GM19467 (cell line): ENCODE measurements at regions not wholly inside any gene's neighbourhood (a gene's known extent, or its start where the extent isn't known, plus 50 kb on each side); places are given as distances from the start of the nearest gene placed in this dataset.

Source experiments
- ATAC-seq: cut with Tn5 transposase; IDR thresholded peaks from one replicate; pipeline ENCODE4 v1.9.1; 2021; ENCODE audit warnings: mild to moderate bottlenecking, moderate library complexity; ENCODE audit not compliant: unreplicated experiment

GRCh38 chr18:72100465-72101004, 443.6 kb downstream of the CBLN2 start:
- ATAC-seq = no peak

DNA sequence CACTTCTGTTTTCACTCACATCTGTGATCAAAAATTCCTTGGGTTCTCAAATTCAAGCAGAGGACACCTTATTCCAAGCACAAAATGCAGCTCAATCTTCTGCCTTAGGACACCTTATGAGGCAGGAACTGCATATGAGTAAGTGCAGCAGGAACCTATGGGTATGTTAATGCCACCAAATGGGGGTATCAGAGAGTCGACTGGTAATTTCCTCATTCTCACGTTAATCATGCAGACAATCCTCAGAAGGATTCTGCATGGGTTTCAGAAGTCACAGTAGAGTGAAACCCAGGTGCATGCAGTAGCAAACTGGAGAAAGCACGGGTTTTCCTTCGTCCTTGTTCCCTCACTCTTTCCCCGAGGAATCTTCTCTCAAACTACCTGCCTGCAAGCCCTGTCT, 452.8 kb downstream of the CBLN2 start:
- ATAC-seq = no peak

DNA sequence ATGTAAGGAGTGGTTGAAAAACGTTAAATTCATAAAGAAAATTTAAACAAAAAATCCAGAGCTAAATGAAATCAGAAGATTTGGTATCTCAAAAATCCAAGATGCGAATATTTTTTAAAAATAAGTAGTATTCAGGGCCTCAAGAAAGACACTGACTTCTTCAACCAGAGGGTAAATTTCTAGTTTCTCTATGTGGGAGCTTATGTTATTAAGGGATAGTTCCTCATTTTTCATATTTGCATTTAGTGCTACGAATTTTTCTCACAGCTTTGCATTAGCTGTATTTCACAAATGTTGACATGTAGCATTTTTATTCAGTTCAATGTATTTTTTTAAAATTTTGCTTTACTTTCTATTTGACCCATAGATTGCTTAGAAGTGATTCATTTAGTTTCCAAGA, 454.7 kb downstream of the CBLN2 start:
- ATAC-seq = no peak

DNA sequence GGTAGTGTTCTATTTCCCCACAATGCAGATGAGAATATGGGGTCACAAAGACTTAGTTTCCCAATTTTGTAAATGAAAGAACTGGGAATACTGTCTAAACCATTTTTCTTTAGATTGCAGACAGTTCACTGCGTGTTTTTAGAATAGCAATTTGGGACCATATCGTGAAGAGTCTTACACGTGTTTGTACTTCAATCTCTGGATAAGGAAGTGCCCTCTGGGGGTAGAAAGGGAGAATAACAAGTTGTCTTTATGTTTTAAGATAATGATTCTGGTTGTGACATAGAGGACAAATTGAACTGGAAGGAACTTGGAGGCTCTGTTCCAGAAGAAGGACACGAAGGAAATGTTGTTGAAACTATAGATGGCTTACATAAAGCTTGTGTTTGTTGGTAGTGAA, 457.7 kb downstream of the CBLN2 start:
- ATAC-seq = no peak

GRCh38 chr18:72075040-72075439, 469.1 kb downstream of the CBLN2 start:
- ATAC-seq = no peak

DNA sequence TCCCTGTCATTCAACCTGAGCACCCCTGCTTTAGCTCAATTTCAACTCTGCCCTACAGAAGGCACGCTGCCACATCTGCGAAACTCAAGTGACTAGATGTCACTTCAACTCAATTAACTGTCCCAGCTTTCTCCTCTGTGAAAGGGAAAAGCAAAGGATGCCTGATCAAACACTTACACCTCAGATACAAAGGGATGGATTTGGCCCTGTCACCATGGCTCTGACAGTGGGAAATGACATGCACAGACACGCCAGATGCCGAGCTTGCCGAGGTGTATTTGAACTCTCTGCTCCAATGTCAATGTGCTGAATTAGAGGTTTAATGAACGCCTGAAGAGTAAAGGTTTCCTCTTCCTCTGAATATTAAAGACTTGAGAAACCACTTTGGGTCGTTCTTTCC, 481.1 kb downstream of the CBLN2 start:
- ATAC-seq = no peak

DNA sequence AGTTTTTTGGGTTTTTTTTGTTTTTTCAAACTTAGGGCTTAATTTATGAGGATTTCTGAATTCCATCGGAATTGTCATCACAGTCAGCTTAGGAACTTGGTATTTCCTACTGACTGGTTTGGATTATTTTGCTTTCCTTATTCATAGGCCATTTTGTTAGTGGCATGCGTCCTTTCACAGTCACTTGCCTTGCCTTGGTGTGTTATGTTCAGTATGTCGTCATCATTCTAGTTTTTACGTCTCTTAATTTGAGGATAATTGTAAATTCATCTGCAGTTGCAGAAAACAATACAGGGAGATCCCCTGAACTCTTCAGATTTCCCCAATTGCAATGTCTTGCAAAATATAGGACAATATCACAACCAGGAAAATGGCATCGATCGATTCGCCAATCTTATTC, 485.3 kb downstream of the CBLN2 start:
- no peak for ATAC-seq

DNA sequence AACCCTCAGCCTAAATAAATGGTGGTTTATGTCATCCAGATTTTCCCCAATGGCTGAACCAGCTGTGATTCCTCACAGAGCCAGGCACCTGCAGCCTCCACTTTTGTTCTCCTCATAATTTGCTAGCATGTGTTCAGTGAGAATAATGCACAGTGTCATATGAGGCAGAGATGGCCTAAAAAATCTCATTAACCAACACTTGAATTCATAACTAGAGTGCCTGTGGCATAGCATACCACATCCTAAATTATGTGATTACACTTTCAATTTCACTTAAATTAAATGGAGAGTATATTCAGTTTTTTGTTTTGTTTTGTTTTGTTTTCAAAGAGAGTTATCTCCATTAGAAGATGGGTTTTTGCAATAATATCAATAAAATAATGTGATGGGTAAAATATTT, 488.0 kb downstream of the CBLN2 start:
- no peak for ATAC-seq

DNA sequence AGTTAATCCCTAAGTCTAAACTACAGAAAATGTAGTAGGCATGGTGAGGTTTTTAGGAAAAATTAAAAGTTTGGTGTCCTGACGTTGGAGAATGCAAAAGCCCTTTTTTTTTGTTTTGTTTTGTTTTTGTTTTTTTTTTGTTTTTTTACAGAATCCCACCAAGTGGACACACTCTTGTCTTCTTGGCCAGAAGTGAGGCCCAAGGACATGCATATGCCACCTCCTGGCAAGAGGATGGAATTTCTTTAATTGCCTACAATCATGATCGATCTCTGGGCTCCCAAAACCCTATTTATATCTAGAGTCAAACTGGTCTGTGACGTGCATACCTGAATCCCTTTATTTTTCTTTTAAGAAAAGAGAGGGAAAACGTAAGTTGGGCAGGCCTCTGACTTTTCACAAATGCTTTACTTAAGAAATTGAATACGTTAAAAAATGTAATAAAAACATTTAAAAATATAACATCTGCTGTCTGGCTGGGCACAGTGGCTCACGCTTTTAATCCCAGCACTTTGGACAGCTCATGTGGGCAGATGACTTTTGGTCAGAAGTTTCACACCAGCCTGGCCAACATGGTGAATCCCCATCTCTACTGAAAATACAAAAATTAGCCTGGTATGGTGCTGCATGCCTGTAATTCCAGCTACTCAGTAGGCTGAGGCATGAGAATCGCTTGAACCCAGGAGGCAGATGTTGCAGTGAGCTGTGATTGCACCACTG, 502.7 kb downstream of the CBLN2 start:
- ATAC-seq = no peak

GRCh38 chr18:72013427-72013850, 530.7 kb downstream of the CBLN2 start:
- no peak for ATAC-seq

DNA sequence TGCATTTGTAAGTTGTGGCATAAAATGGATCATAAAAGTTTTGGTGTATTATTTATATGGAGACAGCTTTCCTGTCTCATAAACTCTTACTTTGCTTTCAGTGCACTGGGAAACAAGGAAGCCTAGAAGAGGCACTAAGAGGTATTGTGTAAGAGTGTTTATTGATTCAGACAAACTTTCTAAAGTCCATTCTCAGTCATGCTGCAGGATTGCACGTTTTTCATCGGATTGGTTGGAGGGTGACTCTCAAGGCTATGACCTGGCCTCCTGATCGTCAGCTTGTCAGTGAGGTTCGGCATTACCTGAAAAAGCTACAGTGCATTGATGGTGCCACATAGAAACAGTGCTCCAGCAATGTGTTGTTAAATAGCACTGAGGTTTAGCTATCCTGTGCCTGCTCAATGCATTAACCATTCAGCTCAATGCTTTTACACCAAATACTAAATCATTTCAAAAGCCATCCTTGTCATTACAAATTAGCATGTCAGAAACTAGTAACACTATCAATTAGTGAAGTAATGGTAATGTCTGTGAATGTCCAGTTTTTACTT, 545.5 kb downstream of the CBLN2 start:
- ATAC-seq = no peak

DNA sequence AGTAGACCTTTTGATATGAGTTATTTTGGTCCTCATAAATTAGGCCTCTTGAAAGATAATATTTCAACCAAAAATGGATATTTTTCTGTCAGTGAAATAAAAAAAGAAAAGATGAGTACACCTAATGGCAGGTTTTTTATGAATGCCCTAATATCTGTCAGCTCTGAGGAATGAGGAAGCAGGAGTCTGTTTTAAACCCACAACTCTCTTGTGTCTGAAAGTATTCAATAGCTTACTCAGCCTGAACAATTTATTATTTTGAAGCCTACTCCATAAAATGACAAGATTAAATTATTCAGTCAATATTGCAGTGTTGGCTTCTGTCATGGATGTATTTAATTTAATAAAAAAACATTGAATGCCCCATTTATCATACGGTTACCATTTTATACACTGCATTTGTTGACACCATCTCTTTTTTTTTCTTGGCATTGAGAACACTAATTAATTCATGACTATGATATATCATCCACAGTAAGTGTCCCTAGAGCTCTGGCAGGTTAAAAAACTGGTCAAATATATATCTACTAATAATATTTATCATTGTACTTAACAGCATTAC, 548.2 kb downstream of the CBLN2 start:
- no peak for ATAC-seq

- no peak for ATAC-seq
Measured at GRCh38 chr18:71994273-71994672, 549.9 kb downstream of the CBLN2 start.

DNA sequence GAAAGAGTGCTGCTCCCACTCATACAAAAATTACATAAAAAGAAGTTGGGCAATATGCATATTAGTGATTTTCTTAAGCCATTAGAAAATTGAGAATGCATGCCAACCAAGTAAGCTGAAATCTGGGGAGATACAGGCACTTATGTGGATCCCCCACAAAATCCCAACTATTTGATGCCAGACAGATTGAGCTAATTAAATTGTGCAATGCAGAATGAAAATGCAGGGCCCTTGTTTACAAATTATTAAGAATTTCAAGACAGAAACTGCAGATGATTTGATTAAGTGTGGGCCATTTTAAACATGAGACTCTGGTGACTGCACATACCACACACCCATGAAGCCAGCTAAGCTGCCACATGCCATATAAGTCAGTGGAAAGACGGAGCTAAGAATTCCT, 554.5 kb downstream of the CBLN2 start:
- no peak for ATAC-seq

DNA sequence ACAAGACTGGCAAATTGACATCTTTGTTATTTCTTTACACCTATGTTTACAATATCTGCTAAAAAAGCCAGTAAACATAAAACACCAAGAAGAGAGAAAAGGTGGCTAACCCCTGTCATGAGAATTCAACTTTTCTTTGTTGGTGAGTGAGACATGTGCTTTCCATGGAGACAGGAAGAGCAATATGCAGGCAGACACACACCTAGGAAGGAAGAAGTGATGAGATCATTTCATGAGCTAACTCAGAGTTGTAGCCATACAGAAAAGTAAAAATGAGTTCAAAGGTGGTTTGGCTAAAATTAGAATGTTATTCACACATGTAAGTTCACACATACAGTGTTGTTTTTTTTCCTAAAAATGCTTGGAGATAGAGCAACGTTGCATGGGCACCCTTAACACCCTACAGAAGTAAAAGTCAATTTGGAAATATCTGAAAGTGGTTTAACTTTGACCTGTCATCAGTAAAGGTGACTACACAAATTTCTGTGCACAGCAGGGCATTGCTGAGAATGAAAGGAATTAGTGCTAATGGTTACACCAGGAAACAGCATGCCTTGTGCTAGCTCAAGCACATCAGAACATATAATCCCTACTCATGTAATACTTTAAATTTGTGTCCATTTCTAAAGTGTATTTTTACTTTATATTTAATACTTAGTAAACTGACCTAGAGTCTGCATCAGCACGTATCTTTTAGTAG, 557.6 kb downstream of the CBLN2 start:
- no peak for ATAC-seq

DNA sequence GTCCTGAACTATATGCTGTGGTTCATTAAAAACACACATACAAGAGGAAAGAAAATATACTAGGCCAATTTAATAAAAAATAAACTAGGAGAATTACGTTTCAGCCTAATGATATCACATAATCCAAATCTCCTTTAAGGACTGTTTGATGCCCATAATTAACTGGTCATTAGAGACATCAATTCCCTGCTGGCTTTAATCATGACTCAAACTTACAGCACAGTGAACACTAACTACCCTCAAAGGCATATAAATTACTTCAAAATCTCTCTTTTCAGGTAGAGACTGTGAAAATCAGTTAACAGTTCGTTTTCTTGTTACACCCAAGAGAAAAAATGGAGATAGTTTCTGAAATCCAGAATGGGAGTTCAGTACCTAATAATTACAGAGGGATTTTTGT, 567.4 kb downstream of the CBLN2 start:
- ATAC-seq = no peak

DNA sequence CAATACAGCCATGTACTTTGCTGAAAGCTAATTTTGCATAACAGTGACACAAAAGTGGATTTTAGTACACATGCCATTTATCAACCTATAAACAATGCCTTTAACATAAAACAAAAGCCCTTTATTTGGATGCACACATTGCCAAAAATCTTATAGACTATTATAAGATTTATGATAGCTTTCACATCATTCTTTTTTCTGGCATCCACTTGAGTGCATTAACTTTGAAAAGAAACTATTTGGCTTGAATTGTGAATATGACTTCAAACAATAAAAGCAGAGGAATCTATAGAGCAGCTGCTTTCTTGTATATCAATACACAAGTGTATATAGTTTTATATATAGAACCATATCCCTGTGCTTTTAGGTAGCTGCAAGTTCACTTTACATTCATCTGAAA, 577.4 kb downstream of the CBLN2 start:
- ATAC-seq = no peak

GRCh38 chr18:71958605-71959004, 585.5 kb downstream of the CBLN2 start:
- ATAC-seq = no peak

DNA sequence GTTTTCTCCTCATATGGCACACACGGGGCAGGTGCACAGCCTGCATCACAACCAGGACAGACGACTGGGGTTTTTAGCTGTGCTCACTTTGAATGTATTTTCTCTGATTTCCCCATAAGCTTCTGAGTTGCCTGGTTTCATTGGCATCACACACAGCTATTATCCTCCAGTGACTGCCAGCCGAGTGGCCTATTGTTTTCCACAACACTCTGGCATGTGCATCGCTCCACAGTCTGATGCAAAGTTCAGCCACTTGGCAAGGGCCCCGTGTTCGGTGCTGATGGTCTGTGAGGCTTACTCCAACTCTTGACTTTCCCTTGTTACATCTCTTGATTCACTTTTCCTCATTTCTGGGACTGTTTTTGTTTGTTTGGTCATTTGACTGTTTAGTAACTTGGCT, 593.1 kb downstream of the CBLN2 start:
- no peak for ATAC-seq

GRCh38 chr18:71942433-71942832, 601.7 kb downstream of the CBLN2 start:
- ATAC-seq = no peak

GRCh38 chr18:71939483-71939882, 604.7 kb downstream of the CBLN2 start:
- ATAC-seq = no peak

DNA sequence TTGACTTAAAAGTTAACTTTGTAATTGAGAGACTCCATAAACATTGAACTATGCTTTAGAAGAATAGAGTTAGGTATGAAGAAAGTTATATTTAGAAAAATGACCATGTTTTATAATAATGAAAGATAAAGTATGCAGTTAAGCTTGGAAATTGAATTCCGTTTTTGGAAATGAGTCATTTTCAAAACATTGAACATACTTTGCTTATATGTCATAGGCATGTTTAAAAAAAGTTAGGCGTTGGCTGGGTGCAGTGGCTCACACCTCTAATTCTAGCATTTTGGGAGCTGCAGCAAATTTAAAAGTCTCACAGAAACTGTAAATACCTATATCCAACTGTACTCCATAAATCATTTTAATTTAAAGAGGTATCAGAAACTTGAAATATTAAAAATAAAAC, 607.4 kb downstream of the CBLN2 start:
- no peak for ATAC-seq
